ENCODE measurements at regions not wholly inside any gene's neighbourhood (a gene's known extent, or its start where the extent isn't known, plus 50 kb on each side); places are given as distances from the start of the nearest gene placed in this dataset.

- Histone ChIP-seq H3K36me3 (ENCODE audit: insufficient read depth, low read length) (no peaks in the 10 kb centered on the region), H3K9me3 (ENCODE audit: low read length) (no peaks in the 10 kb centered on the region), H3K27ac (ENCODE audit: low read depth, low read length) (no peak overlapping the region), H3K4me3 (ENCODE audit: low read length) (no peak overlapping the region), H3K4me1 (ENCODE audit: insufficient read depth, low read length) (peaks cover 20% of the 10 kb centered on the region), H3K27me3 (ENCODE audit: insufficient read depth, low read length, poor library complexity, severe bottlenecking) (no peaks in the 10 kb centered on the region)
- Mint-ChIP-seq H3K9me3 (no peaks in the 10 kb centered on the region), H3K36me3 (no peaks in the 10 kb centered on the region), H3K4me3 (no peak overlapping the region), H3K27ac (peak overlapping the region in 1 of 8 donors; percentile 3), H3K27me3 (peaks cover 0 to 3% of the 10 kb centered on the region in 2 donors), H3K4me1 (peaks cover 34 to 51% (median 43%) of the 10 kb centered on the region in 3 donors)
- ChIA-PET POLR2A (no interaction called here), CTCF (no interaction called here)
- no peak for DNase-seq
Observed at GRCh38 chr3:187931770-187932278, 186.6 kb upstream of the BCL6 start.

- Mint-ChIP-seq H3K4me3 (no peak overlapping the region), H3K4me1 (peaks cover 33 to 46% (median 40%) of the 10 kb centered on the region in 3 donors), H3K9me3 (no peaks in the 10 kb centered on the region), H3K27me3 (peaks cover 0 to 3% of the 10 kb centered on the region in 2 donors), H3K36me3 (no peaks in the 10 kb centered on the region), H3K27ac (peak overlapping the region in 1 of 8 donors; percentile 7)
- ChIA-PET CTCF (no interaction called here), POLR2A (no interaction called here)
- Histone ChIP-seq H3K36me3 (ENCODE audit: insufficient read depth, low read length) (no peaks in the 10 kb centered on the region), H3K4me1 (ENCODE audit: insufficient read depth, low read length) (peaks cover 17% of the 10 kb centered on the region), H3K9me3 (ENCODE audit: low read length) (no peaks in the 10 kb centered on the region), H3K4me3 (ENCODE audit: low read length) (no peak overlapping the region), H3K27me3 (ENCODE audit: insufficient read depth, low read length, poor library complexity, severe bottlenecking) (no peaks in the 10 kb centered on the region), H3K27ac (ENCODE audit: low read depth, low read length) (no peak overlapping the region)
- DNase-seq = no peak
Observed at GRCh38 chr3:187932530-187932929, 187.3 kb upstream of the BCL6 start.

GRCh38 chr3:187935623-187936156, 190.4 kb upstream of the BCL6 start:
- H3K27ac Mint-ChIP-seq = peak overlapping the region; percentile 43 to 99 (median 93)
- peak overlapping the region; percentile 77 to 88 (median 83) for H3K4me3 Mint-ChIP-seq
- Histone ChIP-seq H3K36me3 (ENCODE audit: insufficient read depth, low read length) (no peaks in the 10 kb centered on the region), H3K4me3 (ENCODE audit: low read length) (peak overlapping the region; percentile 24), H3K9me3 (ENCODE audit: low read length) (no peaks in the 10 kb centered on the region), H3K27me3 (ENCODE audit: insufficient read depth, low read length, poor library complexity, severe bottlenecking) (no peaks in the 10 kb centered on the region), H3K4me1 (ENCODE audit: insufficient read depth, low read length) (peaks cover 17% of the 10 kb centered on the region), H3K27ac (ENCODE audit: low read depth, low read length) (no peak overlapping the region)
- H3K9me3 Mint-ChIP-seq = no peaks in the 10 kb centered on the region
- CTCF ChIA-PET = interaction anchor here (0.8 to 1.5 kb wide), 2 partner anchors 188 to 195 kb away, joined by 4 read pairs; no protein-coding TSS in a partner anchor
- peaks cover 0 to 4% of the 10 kb centered on the region in 2 donors for H3K27me3 Mint-ChIP-seq
- peak in 3 of 5 donors; percentile 4 to 53 (median 21) for DNase-seq
- H3K4me1 Mint-ChIP-seq = peaks cover 24 to 25% (median 24%) of the 10 kb centered on the region in 3 donors
- H3K36me3 Mint-ChIP-seq = peaks cover 0 to 2% (median 0%) of the 10 kb centered on the region in 3 donors
- POLR2A ChIA-PET = interaction anchor here (0.6 to 2.0 kb wide), 3 partner anchors 19 to 190 kb away, joined by 3 to 8 read pairs (median 3); partner anchors contain the start of gene BCL6

- H3K27me3 ChIP-seq (ENCODE audit: insufficient read depth, low read length, poor library complexity, severe bottlenecking) = no peaks in the 10 kb centered on the region
- peak overlapping the region in 4 of 8 donors; percentile 61 to 95 (median 92) for H3K27ac Mint-ChIP-seq
- H3K9me3 ChIP-seq (ENCODE audit: low read length) = no peaks in the 10 kb centered on the region
- peaks cover 17% of the 10 kb centered on the region for H3K4me1 ChIP-seq (ENCODE audit: insufficient read depth, low read length)
- no peak overlapping the region for H3K27ac ChIP-seq (ENCODE audit: low read depth, low read length)
- H3K4me1 Mint-ChIP-seq = peaks cover 24 to 25% (median 24%) of the 10 kb centered on the region in 3 donors
- H3K27me3 Mint-ChIP-seq = peaks cover 0 to 2% of the 10 kb centered on the region in 2 donors
- H3K36me3 ChIP-seq (ENCODE audit: insufficient read depth, low read length) = no peaks in the 10 kb centered on the region
- ChIA-PET POLR2A (no interaction called here), CTCF (no interaction called here)
- no peak for DNase-seq
- no peaks in the 10 kb centered on the region for H3K9me3 Mint-ChIP-seq
- H3K4me3 Mint-ChIP-seq = peak overlapping the region in 3 of 7 donors; percentile 79 to 88 (median 86)
- peaks cover 0 to 2% (median 0%) of the 10 kb centered on the region in 3 donors for H3K36me3 Mint-ChIP-seq
- no peak overlapping the region for H3K4me3 ChIP-seq (ENCODE audit: low read length)
Observed at GRCh38 chr3:187936676-187937075, 191.4 kb upstream of the BCL6 start.

- DNase-seq = no peak
- CTCF ChIA-PET = interaction anchor here (1.4 to 3.1 kb wide), 2 partner anchors 9 to 200 kb away, joined by 3 to 11 read pairs; no protein-coding TSS in a partner anchor
- H3K4me3 ChIP-seq (ENCODE audit: low read length) = no peak overlapping the region
- Mint-ChIP-seq H3K4me3 (no peak overlapping the region), H3K9me3 (no peaks in the 10 kb centered on the region), H3K27me3 (peaks cover 0 to 2% of the 10 kb centered on the region in 2 donors), H3K27ac (peak overlapping the region in 2 of 8 donors; percentile 17 to 25), H3K36me3 (peaks cover 0 to 2% (median 0%) of the 10 kb centered on the region in 3 donors), H3K4me1 (peaks cover 22 to 23% (median 22%) of the 10 kb centered on the region in 3 donors)
- peaks cover 23% of the 10 kb centered on the region for H3K4me1 ChIP-seq (ENCODE audit: insufficient read depth, low read length)
- H3K27ac ChIP-seq (ENCODE audit: low read depth, low read length) = no peak overlapping the region
- no peaks in the 10 kb centered on the region for H3K27me3 ChIP-seq (ENCODE audit: insufficient read depth, low read length, poor library complexity, severe bottlenecking)
- H3K9me3 ChIP-seq (ENCODE audit: low read length) = no peaks in the 10 kb centered on the region
- H3K36me3 ChIP-seq (ENCODE audit: insufficient read depth, low read length) = no peaks in the 10 kb centered on the region
- POLR2A ChIA-PET = interaction anchor here (1.4 kb wide), 1 partner anchor 18 kb away, joined by 4 read pairs; no protein-coding TSS in a partner anchor
Observed at GRCh38 chr3:187939891-187940290, 194.6 kb upstream of the BCL6 start.

GRCh38 chr3:187941135-187941847, 196.0 kb upstream of the BCL6 start:
- Histone ChIP-seq H3K4me3 (ENCODE audit: low read length) (no peak overlapping the region), H3K27ac (ENCODE audit: low read depth, low read length) (no peak overlapping the region), H3K36me3 (ENCODE audit: insufficient read depth, low read length) (no peaks in the 10 kb centered on the region), H3K9me3 (ENCODE audit: low read length) (no peaks in the 10 kb centered on the region), H3K4me1 (ENCODE audit: insufficient read depth, low read length) (peaks cover 16% of the 10 kb centered on the region), H3K27me3 (ENCODE audit: insufficient read depth, low read length, poor library complexity, severe bottlenecking) (no peaks in the 10 kb centered on the region)
- peaks cover 8 to 9% (median 8%) of the 10 kb centered on the region in 3 donors for H3K4me1 Mint-ChIP-seq
- H3K4me3 Mint-ChIP-seq = no peak overlapping the region
- DNase-seq = no peak
- H3K9me3 Mint-ChIP-seq = no peaks in the 10 kb centered on the region
- ChIA-PET CTCF (interaction anchor here (0.8 to 3.1 kb wide), 2 partner anchors 201 to 1203 kb away, joined by 3 to 11 read pairs; no protein-coding TSS in a partner anchor), POLR2A (no interaction called here)
- H3K36me3 Mint-ChIP-seq = peaks cover 0 to 2% (median 0%) of the 10 kb centered on the region in 3 donors
- H3K27ac Mint-ChIP-seq = no peak overlapping the region
- peaks cover 0 to 1% of the 10 kb centered on the region in 2 donors for H3K27me3 Mint-ChIP-seq

- POLR2A ChIA-PET = no interaction called here
- H3K9me3 ChIP-seq (ENCODE audit: low read length) = no peaks in the 10 kb centered on the region
Observed at GRCh38 chr3:187941848-187942194, 196.6 kb upstream of the BCL6 start.

More at GRCh38 chr3:187941848-187942194, 196.6 kb upstream of the BCL6 start:
- no peaks in the 10 kb centered on the region for H3K9me3 Mint-ChIP-seq
- Histone ChIP-seq H3K4me3 (ENCODE audit: low read length) (no peak overlapping the region), H3K36me3 (ENCODE audit: insufficient read depth, low read length) (no peaks in the 10 kb centered on the region), H3K4me1 (ENCODE audit: insufficient read depth, low read length) (peaks cover 15% of the 10 kb centered on the region), H3K27me3 (ENCODE audit: insufficient read depth, low read length, poor library complexity, severe bottlenecking) (no peaks in the 10 kb centered on the region), H3K27ac (ENCODE audit: low read depth, low read length) (no peak overlapping the region)
- no peak overlapping the region for H3K27ac Mint-ChIP-seq
- H3K27me3 Mint-ChIP-seq = peaks cover 0 to 1% of the 10 kb centered on the region in 2 donors
- CTCF ChIA-PET = interaction anchor here (0.8 to 1.1 kb wide), 2 partner anchors 34 to 1202 kb away, joined by 3 read pairs; no protein-coding TSS in a partner anchor
- DNase-seq = no peak
- peaks cover 3 to 5% (median 4%) of the 10 kb centered on the region in 3 donors for H3K4me1 Mint-ChIP-seq
- H3K4me3 Mint-ChIP-seq = no peak overlapping the region
- H3K36me3 Mint-ChIP-seq = peaks cover 0 to 2% (median 0%) of the 10 kb centered on the region in 3 donors

Data from CD8-positive, alpha-beta memory T cell (primary cell).